COLO668 (cell line): ENCODE measurements at regions not wholly inside any gene's neighbourhood (a gene's known extent, or its start where the extent isn't known, plus 50 kb on each side); places are given as distances from the start of the nearest gene placed in this dataset.

Source experiments
- DNase-seq: peaks from one replicate; lab custom pipeline; 2025; ENCODE audit not compliant: unreplicated experiment; lab: John Stamatoyannopoulos, UW

- DNase-seq, result no peak
Measured at GRCh38 chr1:147452809-147453208, 88.5 kb upstream of the BCL9 start.

- no peak for DNase-seq
Measured at GRCh38 chr1:147463022-147463421, 78.3 kb upstream of the BCL9 start.

GRCh38 chr1:147466543-147466942 lies 74.8 kb upstream of the BCL9 start:
- DNase-seq, result no peak

DNA sequence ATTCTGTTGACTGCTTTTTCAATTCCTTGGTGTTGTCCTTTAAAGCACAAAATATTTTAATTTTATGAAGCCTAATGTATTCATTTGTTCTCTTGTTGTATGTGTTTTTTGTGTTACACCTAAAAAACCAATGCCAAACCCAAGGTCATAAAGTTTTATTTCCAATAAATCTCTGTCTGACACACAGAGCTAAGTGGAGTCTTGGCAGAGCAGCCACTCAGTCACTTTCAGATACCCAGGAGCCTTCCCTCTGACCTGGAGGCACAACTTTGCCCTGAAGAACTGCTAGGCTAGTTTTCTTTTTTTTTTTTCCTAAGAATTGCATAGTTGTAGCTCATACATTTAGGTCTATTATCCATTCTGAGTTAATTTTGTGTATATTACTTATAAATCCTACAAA lies 71.2 kb upstream of the BCL9 start:
- no peak for DNase-seq

GRCh38 chr1:147472489-147472888 lies 68.8 kb upstream of the BCL9 start:
- no peak for DNase-seq

DNA sequence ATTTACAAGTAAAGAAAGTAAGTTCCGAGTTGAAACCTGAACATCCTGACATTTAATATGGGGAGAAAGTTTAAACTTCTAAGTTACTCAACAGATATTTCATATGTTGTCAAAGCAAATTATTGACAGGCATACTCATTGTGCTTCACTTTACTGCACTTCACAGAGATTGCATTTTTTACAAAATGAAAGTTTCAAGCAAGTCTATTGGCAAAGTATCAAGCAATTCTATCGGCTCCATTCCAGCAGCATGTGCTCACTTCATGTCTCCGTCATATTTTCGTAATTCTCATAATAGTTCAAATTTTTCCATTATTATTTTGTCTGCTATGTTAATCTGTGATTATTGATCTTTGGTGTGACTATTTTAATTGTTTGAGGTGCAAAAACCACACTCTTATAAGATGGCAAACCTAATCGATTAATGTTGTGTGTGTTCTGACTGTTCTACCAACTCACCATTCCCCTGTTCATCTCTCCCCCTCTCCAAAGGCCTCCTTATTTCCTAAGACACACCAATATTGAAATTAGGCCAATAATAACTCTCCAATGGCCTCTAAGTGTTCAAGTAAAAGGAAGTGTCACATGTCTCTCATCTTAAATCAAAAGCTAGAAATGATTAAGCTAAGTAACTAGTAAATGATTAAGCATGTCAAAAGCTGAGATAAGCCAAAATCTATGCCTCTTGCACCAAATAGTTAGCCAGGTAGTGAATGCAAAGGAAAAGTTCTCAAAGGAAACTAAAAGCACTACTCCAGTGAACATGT lies 68.2 kb upstream of the BCL9 start:
- no peak for DNase-seq

DNA sequence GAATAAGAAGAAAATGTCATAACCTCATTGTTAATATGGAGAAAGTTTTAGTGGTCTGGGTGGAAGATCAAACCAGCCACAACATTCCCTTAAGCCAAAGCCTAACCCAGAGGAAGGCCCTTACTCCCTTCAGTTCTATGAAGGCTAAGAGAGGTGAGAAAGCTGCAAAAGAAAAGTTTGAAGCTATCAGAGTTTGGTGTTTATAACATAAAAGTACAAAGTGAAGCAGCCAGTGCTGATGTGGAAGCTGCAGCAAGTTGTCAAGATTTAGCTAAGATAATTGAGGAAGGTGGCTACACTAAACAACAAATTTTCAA lies 67.6 kb upstream of the BCL9 start:
- DNase-seq, result no peak

- DNase-seq, result no peak
Measured at GRCh38 chr1:147475488-147475887, 65.8 kb upstream of the BCL9 start.

DNA sequence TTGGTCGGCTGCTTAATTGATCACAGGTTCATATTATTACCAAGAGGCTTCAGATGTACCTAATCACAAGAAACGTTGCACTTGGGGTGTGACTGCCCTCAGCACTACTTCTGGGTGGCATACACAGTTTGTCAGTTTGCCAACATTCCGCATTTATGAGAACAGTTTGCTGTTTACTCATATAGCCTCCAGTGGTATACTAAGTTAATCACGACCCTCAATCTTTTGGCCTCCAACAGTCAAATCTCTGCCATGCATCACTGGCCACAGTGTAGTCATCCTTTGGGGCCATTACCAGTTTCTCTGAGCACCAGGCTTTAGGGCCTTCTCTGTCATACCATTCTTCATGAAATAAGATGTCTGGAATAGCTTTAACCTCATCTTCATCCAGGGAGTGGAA lies 62.8 kb upstream of the BCL9 start:
- no peak for DNase-seq

DNA sequence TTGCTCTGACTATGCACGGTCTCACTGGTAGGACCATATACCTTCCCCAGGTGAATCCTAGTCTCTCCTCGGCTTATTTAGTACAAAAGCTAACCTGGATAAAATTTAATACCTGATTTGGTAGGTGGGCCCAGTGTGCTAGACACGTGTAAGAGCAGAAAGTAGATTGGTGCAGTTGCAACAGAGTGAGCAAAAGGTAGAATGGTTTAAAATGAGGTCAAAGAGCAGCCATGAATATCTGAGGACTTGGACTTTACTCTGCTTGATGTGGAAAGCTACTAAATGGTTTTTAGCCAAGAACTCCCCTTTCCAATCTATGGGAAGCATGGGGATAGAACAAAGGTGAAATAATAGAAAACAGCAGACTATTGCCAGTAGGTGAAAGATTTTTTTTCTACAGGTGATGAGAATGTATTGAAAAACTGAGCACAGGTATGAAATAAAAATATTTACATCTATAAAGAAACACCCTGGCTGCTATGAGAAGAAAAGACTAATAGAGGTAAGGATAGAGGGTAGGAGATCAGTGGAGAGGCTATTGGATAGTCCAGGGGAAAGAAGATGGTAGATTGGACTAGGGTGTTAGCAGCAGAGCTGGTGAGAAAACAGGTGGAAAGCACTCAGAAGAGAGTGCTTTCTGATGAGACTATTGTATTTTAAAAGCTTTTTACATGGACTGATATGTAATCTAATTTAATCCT lies 61.3 kb upstream of the BCL9 start:
- no peak for DNase-seq

DNA sequence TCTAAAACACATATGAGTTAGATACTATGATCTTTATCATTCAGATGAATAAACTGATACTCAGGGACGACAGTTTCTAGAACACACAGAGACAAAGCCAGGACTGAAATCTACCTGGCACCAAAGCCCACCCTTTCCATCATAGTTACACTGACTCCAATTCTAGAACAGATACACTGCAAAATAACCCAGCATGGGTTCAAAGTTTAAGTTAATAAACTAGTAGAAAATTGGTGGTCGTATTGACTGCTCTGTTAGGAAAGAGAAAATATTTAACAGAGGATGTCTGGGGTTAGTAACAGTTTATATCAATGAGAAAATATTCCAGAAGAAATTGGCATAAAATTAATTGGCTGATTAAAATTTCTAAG lies 60.8 kb upstream of the BCL9 start:
- DNase-seq, result no peak

- DNase-seq, result no peak
Measured at GRCh38 chr1:147486876-147487656, 54.2 kb upstream of the BCL9 start.

GRCh38 chr1:147491098-147491497 lies 50.2 kb upstream of the BCL9 start:
- DNase-seq, result no peak
